SU-DHL-6 (cell line): ENCODE measurements at regions not wholly inside any gene's neighbourhood (a gene's known extent, or its start where the extent isn't known, plus 50 kb on each side); places are given as distances from the start of the nearest gene placed in this dataset.

Experiments used
- CTCF ChIP-seq: fragments of 200-600 bp; sonication (generic); IDR thresholded peaks from one replicate; pipeline ENCODE4 v1.5.1; 2017; ENCODE audit warnings: antibody characterized with exemption, mild to moderate bottlenecking, low read length, moderate library complexity; ENCODE audit not compliant: insufficient read depth, poor library complexity, severe bottlenecking
- EZH2phosphoT487 ChIP-seq: fragments of 200-600 bp; sonication (generic), shearing (Covaris generic); conservative IDR thresholded peaks from 2 replicates; pipeline ENCODE4 v1.6.1; 2018; ENCODE audit warnings: mild to moderate bottlenecking, antibody characterized with exemption, low read length, moderate library complexity, mixed read lengths

- TF ChIP-seq CTCF = no peak
- TF ChIP-seq EZH2phosphoT487 = no peak
Observed at GRCh38 chr2:122528958-122529705, 773.7 kb downstream of the TSN start.
